HEK293 (cell line): ENCODE measurements at regions not wholly inside any gene's neighbourhood (a gene's known extent, or its start where the extent isn't known, plus 50 kb on each side); places are given as distances from the start of the nearest gene placed in this dataset.

Source experiments
- CTCF ChIA-PET: fragments of 350-600 bp; formaldehyde crosslinking; extraction: SDS; loops from one replicate; lab custom pipeline; 2021; ENCODE audit warnings: antibody characterized with exemption; lab: Yijun Ruan, JAX
- POLR2A ChIA-PET: fragments of 300-600 bp; formaldehyde crosslinking; extraction: SDS; loops from one replicate; lab custom pipeline; 2020; ENCODE audit warnings: antibody characterized with exemption, inconsistent platforms; lab: Yijun Ruan, JAX
- H3K27ac ChIP-seq: fragments of 200-500 bp; sonication (Bioruptor generic); 2 replicates; pipeline ENCODE4 v1.5.1; 2014; ENCODE audit warnings: low read depth, low read length, control low read depth, inconsistent platforms; ENCODE audit errors: extremely low read depth
- H3K36me3 ChIP-seq, 2 experiments: fragments of 200-500 bp in 1 of 2; sonication (Bioruptor generic) in 1 of 2; 1 replicate in 1 of 2; 2 replicates in 1 of 2; pipeline ENCODE4 v1.5.1; 2014 to 2017; ENCODE audit warnings: inconsistent platforms in 2 of 2, low read length in 2 of 2; ENCODE audit not compliant: control insufficient read depth in 2 of 2, insufficient read depth in 1 of 2
- H3K4me1 ChIP-seq: fragments of 200-500 bp; sonication (Bioruptor generic); 2 replicates; pipeline ENCODE4 v1.5.1; 2014; ENCODE audit warnings: mild to moderate bottlenecking, low read length, inconsistent platforms; ENCODE audit not compliant: control insufficient read depth, insufficient read depth
- H3K4me3 ChIP-seq: 2 replicates; pipeline ENCODE4 v1.5.1; 2011; ENCODE audit warnings: low read depth, mild to moderate bottlenecking, control low read depth, low read length, moderate library complexity
- H3K9me3 ChIP-seq: fragments of 200-500 bp; sonication (Bioruptor generic); 2 replicates; pipeline ENCODE4 v1.5.1; 2014; ENCODE audit warnings: low read depth, low read length, inconsistent platforms; ENCODE audit not compliant: control insufficient read depth, insufficient read depth
- AEBP2 ChIP-seq: fragments of 450-650 bp; formaldehyde crosslinking; IDR thresholded peaks from 2 replicates; pipeline ENCODE4 v1.5.1; 2016; ENCODE audit warnings: missing biosample characterization, missing genetic modification characterization, borderline replicate concordance
- EGR2 ChIP-seq: fragments of 450-650 bp; formaldehyde crosslinking; IDR thresholded peaks from 2 replicates; pipeline ENCODE4 v1.5.1; 2016; ENCODE audit warnings: low read depth, missing biosample characterization, missing genetic modification characterization
- KLF8 ChIP-seq: fragments of 450-650 bp; formaldehyde crosslinking; IDR thresholded peaks from 2 replicates; pipeline ENCODE4 v1.5.1; 2016; ENCODE audit warnings: missing biosample characterization, missing genetic modification characterization
- MEIS1 ChIP-seq: sonication (generic); formaldehyde crosslinking; IDR thresholded peaks from 2 replicates; pipeline ENCODE4 v1.8.1; 2022; ENCODE audit warnings: missing genetic modification reagents, mild to moderate bottlenecking, borderline replicate concordance
- PBX3 ChIP-seq: sonication (generic); formaldehyde crosslinking; IDR thresholded peaks from 2 replicates; pipeline ENCODE4 v1.8.1; 2022; ENCODE audit warnings: mild to moderate bottlenecking, moderate library complexity, missing genetic modification reagents
- SCRT1 ChIP-seq: fragments of 450-650 bp; formaldehyde crosslinking; IDR thresholded peaks from 2 replicates; pipeline ENCODE4 v1.5.1; 2016; ENCODE audit warnings: missing biosample characterization, missing genetic modification characterization, borderline replicate concordance
- SETDB1 ChIP-seq: IDR thresholded peaks from one replicate; pipeline ENCODE4 v1.6.1; 2017; ENCODE audit warnings: mild to moderate bottlenecking, low read length, moderate library complexity, mixed read lengths; ENCODE audit not compliant: insufficient read length
- SP7 ChIP-seq: fragments of 450-650 bp; formaldehyde crosslinking; IDR thresholded peaks from 2 replicates; pipeline ENCODE4 v1.5.1; 2016; ENCODE audit warnings: missing biosample characterization, missing genetic modification characterization
- TRIM28 ChIP-seq: IDR thresholded peaks from 2 replicates; pipeline ENCODE4 v1.6.1; 2011; ENCODE audit warnings: low read length, control low read depth, borderline replicate concordance
- ZEB2 ChIP-seq: fragments of 450-650 bp; formaldehyde crosslinking; IDR thresholded peaks from 2 replicates; pipeline ENCODE4 v1.5.1; 2016; ENCODE audit warnings: missing biosample characterization, missing genetic modification characterization
- ZIC2 ChIP-seq: fragments of 450-650 bp; formaldehyde crosslinking; IDR thresholded peaks from 2 replicates; pipeline ENCODE4 v1.5.1; 2016; ENCODE audit warnings: missing biosample characterization, missing genetic modification characterization
- ZNF155 ChIP-seq: fragments of 450-650 bp; formaldehyde crosslinking; IDR thresholded peaks from 2 replicates; pipeline ENCODE4 v1.5.1; 2016; ENCODE audit warnings: missing biosample characterization, missing genetic modification characterization
- ZNF18 ChIP-seq: fragments of 450-650 bp; formaldehyde crosslinking; IDR thresholded peaks from 2 replicates; pipeline ENCODE4 v1.5.1; 2016; ENCODE audit warnings: missing biosample characterization, missing genetic modification characterization
- ZNF202 ChIP-seq: fragments of 450-650 bp; formaldehyde crosslinking; IDR thresholded peaks from 2 replicates; pipeline ENCODE4 v1.5.1; 2016; ENCODE audit warnings: missing biosample characterization, missing genetic modification characterization, borderline replicate concordance
- ZNF239 ChIP-seq: fragments of 450-650 bp; formaldehyde crosslinking; IDR thresholded peaks from 2 replicates; pipeline ENCODE4 v1.5.1; 2016; ENCODE audit warnings: missing biosample characterization, missing genetic modification characterization
- ZNF274 ChIP-seq, 2 experiments: fragments of 200-500 bp in 1 of 2; fragments of 450-650 bp in 1 of 2; sonication (Bioruptor generic) in 1 of 2; formaldehyde crosslinking in 1 of 2; IDR thresholded peaks; 2 replicates each; pipeline versions ENCODE4 v1.5.1 to v1.6.1; 2014 to 2016; ENCODE audit warnings: borderline replicate concordance in 1 of 2, inconsistent platforms in 1 of 2, low read length in 1 of 2, missing biosample characterization in 1 of 2, missing genetic modification characterization in 1 of 2
- ZNF354C ChIP-seq: fragments of 450-650 bp; formaldehyde crosslinking; IDR thresholded peaks from 2 replicates; pipeline ENCODE4 v1.5.1; 2016; ENCODE audit warnings: missing biosample characterization, missing genetic modification characterization, low read depth, borderline replicate concordance
- ZNF362 ChIP-seq: fragments of 450-650 bp; formaldehyde crosslinking; IDR thresholded peaks from 2 replicates; pipeline ENCODE4 v1.5.1; 2016; ENCODE audit warnings: missing biosample characterization, missing genetic modification characterization
- ZNF391 ChIP-seq: fragments of 450-650 bp; formaldehyde crosslinking; IDR thresholded peaks from 2 replicates; pipeline ENCODE4 v1.5.1; 2016; ENCODE audit warnings: low read depth, missing biosample characterization, missing genetic modification characterization, borderline replicate concordance
- ZNF404 ChIP-seq: fragments of 450-650 bp; formaldehyde crosslinking; IDR thresholded peaks from 2 replicates; pipeline ENCODE4 v1.5.1; 2017; ENCODE audit warnings: missing biosample characterization, missing genetic modification characterization
- ZNF514 ChIP-seq: fragments of 450-650 bp; formaldehyde crosslinking; IDR thresholded peaks from 2 replicates; pipeline ENCODE4 v1.5.1; 2016; ENCODE audit warnings: missing biosample characterization, missing genetic modification characterization
- ZNF518A ChIP-seq: fragments of 450-650 bp; formaldehyde crosslinking; conservative IDR thresholded peaks from 2 replicates; pipeline ENCODE4 v1.5.1; 2016; ENCODE audit warnings: low read depth, missing biosample characterization, missing genetic modification characterization
- ZNF585B ChIP-seq: fragments of 450-650 bp; formaldehyde crosslinking; IDR thresholded peaks from 2 replicates; pipeline ENCODE4 v1.5.1; 2016; ENCODE audit warnings: missing biosample characterization, missing genetic modification characterization
- ZNF664 ChIP-seq: fragments of 450-650 bp; formaldehyde crosslinking; IDR thresholded peaks from 2 replicates; pipeline ENCODE4 v1.5.1; 2016; ENCODE audit warnings: missing biosample characterization, missing genetic modification characterization
- ZNF747 ChIP-seq: fragments of 450-650 bp; formaldehyde crosslinking; IDR thresholded peaks from 2 replicates; pipeline ENCODE4 v1.5.1; 2016; ENCODE audit warnings: missing biosample characterization, missing genetic modification characterization
- ZNF768 ChIP-seq: fragments of 450-650 bp; formaldehyde crosslinking; IDR thresholded peaks from 2 replicates; pipeline ENCODE4 v1.5.1; 2018; ENCODE audit warnings: missing biosample characterization, mild to moderate bottlenecking, missing genetic modification characterization

- POLR2A ChIA-PET: no interaction called here
- Histone ChIP-seq H3K36me3 (no peaks in the 10 kb centered on the region), H3K4me3 (no peak overlapping the region), H3K9me3 (no peaks in the 10 kb centered on the region), H3K27ac (no peak overlapping the region), H3K4me1 (no peaks in the 10 kb centered on the region)
- peak; percentile 65 for TF ChIP-seq SETDB1
- TF ChIP-seq ZNF514 (tag by site-specific recombination): no peak
- TF ChIP-seq ZNF18 (tag by site-specific recombination): no peak
- TF ChIP-seq ZEB2: no peak
- no peak for TF ChIP-seq ZNF155 (tag by site-specific recombination)
- TF ChIP-seq SP7 (tag by site-specific recombination): no peak
- no peak for TF ChIP-seq MEIS1 (CRISPR knock-in tag)
- TF ChIP-seq ZNF202 (tag by site-specific recombination): no peak
- no peak for TF ChIP-seq KLF8 (tag by site-specific recombination)
- TF ChIP-seq TRIM28: peak; percentile 78; the same call in 1 of the 2 replicates
- CTCF ChIA-PET: interaction anchor here (0.6 kb wide), 1 partner anchor 844 kb away, joined by 3 read pairs; no protein-coding TSS in a partner anchor
Measured at GRCh38 chr3:166531730-166532129, 694.5 kb upstream of the BCHE start.

- H3K27ac ChIP-seq: no peak overlapping the region
- TF ChIP-seq PBX3 (CRISPR knock-in tag) (no peak), ZNF518A (tag by site-specific recombination) (no peak), ZNF274 (IDR thresholded peaks at IDR 0.05; ENCODE audit: low read length) (no peak), ZNF274 (tag by site-specific recombination; IDR thresholded peaks at IDR 0.05; ENCODE audit: borderline replicate concordance) (no peak), ZNF354C (tag by site-specific recombination) (no peak), ZNF747 (tag by site-specific recombination) (no peak), ZIC2 (tag by site-specific recombination) (no peak), ZNF664 (tag by site-specific recombination) (no peak), ZNF768 (tag by site-specific recombination) (no peak), SCRT1 (tag by site-specific recombination) (no peak), AEBP2 (tag by site-specific recombination) (no peak), ZNF585B (tag by site-specific recombination) (no peak), ZNF391 (no peak), ZNF514 (tag by site-specific recombination) (no peak), ZNF362 (tag by site-specific recombination) (no peak), ZNF404 (tag by site-specific recombination) (no peak), EGR2 (tag by site-specific recombination) (no peak), ZNF239 (no peak)
- H3K36me3 ChIP-seq: no peaks in the 10 kb centered on the region
- CTCF ChIA-PET: no interaction called here
- H3K9me3 ChIP-seq: no peaks in the 10 kb centered on the region
- no peak overlapping the region for H3K4me3 ChIP-seq
- H3K4me1 ChIP-seq: no peaks in the 10 kb centered on the region
- POLR2A ChIA-PET: no interaction called here
Measured at GRCh38 chr3:166527325-166527724, 690.1 kb upstream of the BCHE start.
